ENCODE measurements at regions not wholly inside any gene's neighbourhood (a gene's known extent, or its start where the extent isn't known, plus 50 kb on each side); places are given as distances from the start of the nearest gene placed in this dataset.

- Histone ChIP-seq H3K36me3 (ENCODE audit: control insufficient read depth, insufficient read depth, low read length) (no peaks in the 10 kb centered on the region), H3K4me1 (ENCODE audit: control insufficient read depth, insufficient read depth, low read length) (no peaks in the 10 kb centered on the region), H3K4me3 (ENCODE audit: low read depth in 2 of 2, low read length in 2 of 2) (no peak overlapping the region), H3K9me3 (ENCODE audit: control insufficient read depth, insufficient read depth, low read depth, low read length) (no peaks in the 10 kb centered on the region), H3K27ac (ENCODE audit: low read length) (no peak overlapping the region), H3K27me3 (ENCODE audit: control insufficient read depth, insufficient read depth, low read length) (no peaks in the 10 kb centered on the region)
- DNase-seq (ENCODE audit: low read depth, low spot score) (no peak), ATAC-seq (no peak)
- TF ChIP-seq REST (IDR thresholded peaks at IDR 0.05; ENCODE audit: insufficient read depth in 1 of 2, low read depth in 2 of 2, low read length in 1 of 2) (no peak), TCF7L2 (IDR thresholded peaks at IDR 0.05; ENCODE audit: low read depth, low read length) (no peak), SIN3A (IDR thresholded peaks at IDR 0.05; ENCODE audit: borderline replicate concordance, insufficient read depth, low read depth, low read length) (no peak), CTCF (IDR thresholded peaks at IDR 0.05) (no peak), POLR2AphosphoS5 (IDR thresholded peaks at IDR 0.05; ENCODE audit: low read depth, low read length) (no peak)
- no TSS peak for BruUV-seq (replicated peaks)
- ChIA-PET POLR2A (no interaction called here), CTCF (no interaction called here)
- intact Hi-C loops (cut with micrococcal nuclease; ENCODE audit: unreplicated experiment): loop anchor here (10.0 kb wide), 1 partner anchor 86 kb away; no protein-coding TSS in a partner anchor
- in situ Hi-C loops (cut with HindIII; ENCODE audit: low pct_unique_long_range_greater_than_20kb, low sequenced_read_pairs): no loop called here
These were observed 77.6 kb upstream of the ALDH1A1 start for GRCh38 chr9:73030370-73031030.

- TF ChIP-seq SIN3A (IDR thresholded peaks at IDR 0.05; ENCODE audit: borderline replicate concordance, insufficient read depth, low read depth, low read length): no peak
- TF ChIP-seq TCF7L2 (IDR thresholded peaks at IDR 0.05; ENCODE audit: low read depth, low read length): no peak
- no peak for TF ChIP-seq CTCF (IDR thresholded peaks at IDR 0.05)
- no peak for TF ChIP-seq POLR2AphosphoS5 (IDR thresholded peaks at IDR 0.05; ENCODE audit: low read depth, low read length)
- no peak for TF ChIP-seq REST (IDR thresholded peaks at IDR 0.05; ENCODE audit: insufficient read depth in 1 of 2, low read depth in 2 of 2, low read length in 1 of 2)
- in situ Hi-C loops (cut with HindIII; ENCODE audit: low pct_unique_long_range_greater_than_20kb, low sequenced_read_pairs): no loop called here
- intact Hi-C loops (cut with micrococcal nuclease; ENCODE audit: unreplicated experiment): no loop called here
- no peaks in the 10 kb centered on the region for H3K9me3 ChIP-seq (ENCODE audit: control insufficient read depth, insufficient read depth, low read depth, low read length)
- H3K4me3 ChIP-seq (ENCODE audit: low read depth in 2 of 2, low read length in 2 of 2): no peak overlapping the region
- H3K27ac ChIP-seq (ENCODE audit: low read length): no peak overlapping the region
- DNase-seq (ENCODE audit: low read depth, low spot score) (no peak), ATAC-seq (no peak)
- ChIA-PET POLR2A (no interaction called here), CTCF (no interaction called here)
- H3K4me1 ChIP-seq (ENCODE audit: control insufficient read depth, insufficient read depth, low read length): no peaks in the 10 kb centered on the region
- BruUV-seq (replicated peaks): no TSS peak
- H3K27me3 ChIP-seq (ENCODE audit: control insufficient read depth, insufficient read depth, low read length): no peaks in the 10 kb centered on the region
- no peaks in the 10 kb centered on the region for H3K36me3 ChIP-seq (ENCODE audit: control insufficient read depth, insufficient read depth, low read length)
These were observed 76.5 kb upstream of the ALDH1A1 start for GRCh38 chr9:73029346-73029745.

Measured in Panc1 (cell line).